Uterus (tissue), 3 donors: ENCODE measurements at regions not wholly inside any gene's neighbourhood (a gene's known extent, or its start where the extent isn't known, plus 50 kb on each side); places are given as distances from the start of the nearest gene placed in this dataset.

Source experiments
- DNase-seq, 2 donors: peaks; one replicate each; pipeline ENCODE4 v3.0.0-alpha.2; 2019 to 2020
- H3K27ac ChIP-seq, 2 donors: fragments of 200-600 bp; sonication (generic); 1 replicate in 1 of 2; 2 replicates in 1 of 2; pipeline ENCODE4 v1.5.1; 2016 to 2018
- H3K27me3 ChIP-seq, 2 donors: fragments of 200-600 bp; sonication (generic); one replicate each; pipeline ENCODE4 v1.5.1; 2018 to 2019; ENCODE audit warnings: control low read depth in 1 of 2
- H3K36me3 ChIP-seq, 2 donors: fragments of 200-600 bp; sonication (generic); one replicate each; pipeline ENCODE4 v1.5.1; 2019; ENCODE audit warnings: control low read depth in 1 of 2
- H3K4me1 ChIP-seq, 2 donors: fragments of 200-600 bp; sonication (generic); one replicate each; pipeline ENCODE4 v1.5.1; 2018 to 2019; ENCODE audit warnings: control low read depth in 1 of 2
- H3K4me3 ChIP-seq, 2 donors: fragments of 200-600 bp; sonication (generic); 1 replicate in 1 of 2; 2 replicates in 1 of 2; pipeline ENCODE4 v1.5.1; 2018 to 2019; ENCODE audit warnings: mild to moderate bottlenecking in 1 of 2
- H3K9me3 ChIP-seq, 2 donors: fragments of 200-600 bp; sonication (generic); one replicate each; pipeline ENCODE4 v1.5.1; 2019; ENCODE audit warnings: control low read depth in 1 of 2
- POLR2A ChIP-seq, 2 donors: fragments of 450-650 bp; IDR thresholded peaks; one replicate each; pipeline ENCODE4 v1.6.1; 2016; ENCODE audit warnings: antibody characterized with exemption in 2 of 2, mild to moderate bottlenecking in 1 of 2, moderate library complexity in 1 of 2
- intact Hi-C: fragments of 100-400 bp; cut with DNase I; formaldehyde crosslinking; loops from one replicate; pipeline ENCODE4 v1.15.1; 2023; ENCODE audit warnings: low total_unique reads
- TF ChIP-seq, protein P1 (sequence below), 4 experiments: fragments of 200-600 bp in 2 of 4; fragments of 450-650 bp in 2 of 4; sonication (generic) in 2 of 4; IDR thresholded peaks; one replicate each; pipeline ENCODE4 v1.5.1; 2016 to 2019; ENCODE audit warnings: antibody characterized with exemption in 4 of 4, mild to moderate bottlenecking in 2 of 4, moderate library complexity in 1 of 4
- donor health status: DM: yes; HTN: yes; CAD: no.

DNA sequence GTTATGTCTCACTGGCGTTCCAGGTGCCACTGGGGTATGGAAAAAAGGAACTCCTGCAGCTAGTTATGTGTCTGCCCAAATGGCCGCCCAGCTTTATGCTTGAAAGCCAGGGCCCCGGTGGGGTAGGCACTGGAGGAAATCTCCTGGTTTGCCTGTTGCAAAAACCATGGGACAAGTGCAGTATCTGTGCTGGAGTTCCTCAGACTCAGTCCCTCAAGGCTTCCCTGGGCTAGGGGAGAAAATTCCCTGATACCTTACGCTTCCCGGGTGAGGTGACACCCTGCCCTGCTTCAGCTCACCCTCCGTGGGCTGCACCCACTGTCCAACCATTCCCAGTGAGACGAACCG, 90.3 kb upstream of the CDK6 start:
- TF ChIP-seq, protein P1, sequence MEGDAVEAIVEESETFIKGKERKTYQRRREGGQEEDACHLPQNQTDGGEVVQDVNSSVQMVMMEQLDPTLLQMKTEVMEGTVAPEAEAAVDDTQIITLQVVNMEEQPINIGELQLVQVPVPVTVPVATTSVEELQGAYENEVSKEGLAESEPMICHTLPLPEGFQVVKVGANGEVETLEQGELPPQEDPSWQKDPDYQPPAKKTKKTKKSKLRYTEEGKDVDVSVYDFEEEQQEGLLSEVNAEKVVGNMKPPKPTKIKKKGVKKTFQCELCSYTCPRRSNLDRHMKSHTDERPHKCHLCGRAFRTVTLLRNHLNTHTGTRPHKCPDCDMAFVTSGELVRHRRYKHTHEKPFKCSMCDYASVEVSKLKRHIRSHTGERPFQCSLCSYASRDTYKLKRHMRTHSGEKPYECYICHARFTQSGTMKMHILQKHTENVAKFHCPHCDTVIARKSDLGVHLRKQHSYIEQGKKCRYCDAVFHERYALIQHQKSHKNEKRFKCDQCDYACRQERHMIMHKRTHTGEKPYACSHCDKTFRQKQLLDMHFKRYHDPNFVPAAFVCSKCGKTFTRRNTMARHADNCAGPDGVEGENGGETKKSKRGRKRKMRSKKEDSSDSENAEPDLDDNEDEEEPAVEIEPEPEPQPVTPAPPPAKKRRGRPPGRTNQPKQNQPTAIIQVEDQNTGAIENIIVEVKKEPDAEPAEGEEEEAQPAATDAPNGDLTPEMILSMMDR (IDR thresholded peaks at IDR 0.05) = no peak
- TF ChIP-seq POLR2A (IDR thresholded peaks at IDR 0.05) = no peak
- no peak for DNase-seq
- intact Hi-C loops = no loop called here
- Histone ChIP-seq H3K4me1 (no peaks in the 10 kb centered on the region), H3K36me3 (no peaks in the 10 kb centered on the region), H3K27me3 (no peaks in the 10 kb centered on the region), H3K9me3 (no peaks in the 10 kb centered on the region), H3K4me3 (no peak overlapping the region), H3K27ac (no peak overlapping the region)

DNA sequence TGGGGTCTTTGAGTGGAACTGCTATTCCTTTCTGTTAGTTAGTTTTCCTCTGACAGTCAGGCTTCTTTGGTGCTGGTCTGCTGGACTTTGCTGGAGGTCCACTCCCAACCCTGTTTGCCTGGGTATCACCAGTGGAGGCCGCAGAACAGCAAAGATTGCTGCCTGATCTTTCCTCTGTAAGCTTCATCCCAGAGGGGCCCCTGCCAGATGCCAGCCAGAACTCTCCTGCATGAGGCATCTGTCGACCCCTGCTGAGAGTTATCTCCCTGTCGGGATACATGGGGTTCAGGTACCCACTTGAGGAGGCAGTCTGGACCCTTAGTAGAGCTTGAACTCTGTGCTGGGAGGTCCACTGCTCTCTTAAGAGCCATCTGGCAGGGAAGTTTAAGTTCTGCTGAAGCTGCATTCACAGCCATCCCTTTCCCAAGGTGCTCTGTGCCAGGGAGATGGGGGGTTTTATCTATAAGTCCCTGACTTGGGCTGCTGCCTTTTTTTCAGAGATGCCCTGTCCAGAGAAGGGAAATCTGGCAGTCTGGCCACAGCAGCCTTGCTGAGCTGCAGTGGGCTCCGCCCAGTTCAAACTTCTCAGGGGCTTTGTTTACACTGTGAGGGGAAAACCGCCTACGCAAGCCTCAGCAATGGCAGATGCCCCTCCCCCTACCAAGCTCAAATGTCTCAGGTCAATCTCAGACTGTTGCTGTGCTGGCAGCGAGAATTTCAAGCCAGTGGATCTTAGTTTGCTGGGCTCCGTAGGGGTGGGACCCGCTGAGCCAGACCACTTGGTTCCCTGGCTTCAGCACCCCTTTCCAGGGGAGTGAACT, 89.7 kb upstream of the CDK6 start:
- no peak overlapping the region for H3K4me3 ChIP-seq
- H3K36me3 ChIP-seq = no peaks in the 10 kb centered on the region
- intact Hi-C loops = no loop called here
- H3K27ac ChIP-seq = no peak overlapping the region
- DNase-seq = no peak
- H3K4me1 ChIP-seq = no peaks in the 10 kb centered on the region
- no peaks in the 10 kb centered on the region for H3K9me3 ChIP-seq
- H3K27me3 ChIP-seq = no peaks in the 10 kb centered on the region
- TF ChIP-seq POLR2A (IDR thresholded peaks at IDR 0.05) = no peak
- TF ChIP-seq, protein P1 (IDR thresholded peaks at IDR 0.05) = no peak

DNA sequence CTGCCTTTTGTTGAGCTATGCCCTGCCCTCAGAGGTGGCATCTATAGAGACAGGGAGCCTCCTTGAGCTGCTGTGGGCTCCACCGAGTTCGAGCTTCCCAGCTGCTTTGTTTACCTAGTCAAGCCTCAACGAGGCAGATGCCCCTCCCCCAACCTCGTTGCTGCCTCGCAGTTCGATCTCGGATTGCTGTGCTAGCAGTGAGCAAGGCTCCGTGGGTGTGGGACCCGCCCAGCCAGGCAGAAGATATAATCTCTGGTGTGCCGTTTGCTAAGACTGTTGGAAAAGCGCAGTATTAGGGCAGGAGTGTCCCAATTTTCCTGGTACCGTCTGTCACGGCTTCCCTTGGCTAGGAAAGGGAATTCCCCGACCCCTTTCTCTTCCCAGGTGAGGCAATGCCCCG, 88.4 kb upstream of the CDK6 start:
- Histone ChIP-seq H3K27ac (no peak overlapping the region), H3K4me1 (no peaks in the 10 kb centered on the region), H3K4me3 (no peak overlapping the region), H3K27me3 (no peaks in the 10 kb centered on the region), H3K36me3 (no peaks in the 10 kb centered on the region), H3K9me3 (no peaks in the 10 kb centered on the region)
- intact Hi-C loops = no loop called here
- TF ChIP-seq POLR2A (IDR thresholded peaks at IDR 0.05) = no peak
- TF ChIP-seq, protein P1 (IDR thresholded peaks at IDR 0.05) = no peak
- no peak for DNase-seq

DNA sequence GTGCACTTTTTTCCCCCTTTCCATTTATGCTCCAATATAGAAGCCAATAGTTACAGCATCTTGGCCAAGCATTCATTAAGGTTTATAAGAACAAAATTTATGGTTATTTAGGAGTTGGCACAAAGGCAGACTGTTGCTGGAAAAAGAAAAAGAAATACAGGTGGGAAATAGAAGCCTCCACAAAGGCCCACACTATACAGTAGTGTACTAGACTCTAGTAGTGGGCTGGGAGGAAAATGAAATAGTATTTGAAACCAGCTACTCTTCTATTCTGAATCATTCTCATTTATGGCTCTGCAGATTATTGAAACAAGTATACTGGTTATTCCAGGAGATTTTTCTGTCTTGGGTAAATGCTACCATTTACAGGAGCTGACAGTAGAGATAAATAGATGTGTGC, 80.9 kb upstream of the CDK6 start:
- no peaks in the 10 kb centered on the region for H3K36me3 ChIP-seq
- DNase-seq = no peak
- no peaks in the 10 kb centered on the region for H3K27me3 ChIP-seq
- intact Hi-C loops = no loop called here
- H3K9me3 ChIP-seq = no peaks in the 10 kb centered on the region
- H3K4me1 ChIP-seq = no peaks in the 10 kb centered on the region
- TF ChIP-seq, protein P1 (IDR thresholded peaks at IDR 0.05) = no peak
- no peak overlapping the region for H3K4me3 ChIP-seq
- H3K27ac ChIP-seq = no peak overlapping the region

DNA sequence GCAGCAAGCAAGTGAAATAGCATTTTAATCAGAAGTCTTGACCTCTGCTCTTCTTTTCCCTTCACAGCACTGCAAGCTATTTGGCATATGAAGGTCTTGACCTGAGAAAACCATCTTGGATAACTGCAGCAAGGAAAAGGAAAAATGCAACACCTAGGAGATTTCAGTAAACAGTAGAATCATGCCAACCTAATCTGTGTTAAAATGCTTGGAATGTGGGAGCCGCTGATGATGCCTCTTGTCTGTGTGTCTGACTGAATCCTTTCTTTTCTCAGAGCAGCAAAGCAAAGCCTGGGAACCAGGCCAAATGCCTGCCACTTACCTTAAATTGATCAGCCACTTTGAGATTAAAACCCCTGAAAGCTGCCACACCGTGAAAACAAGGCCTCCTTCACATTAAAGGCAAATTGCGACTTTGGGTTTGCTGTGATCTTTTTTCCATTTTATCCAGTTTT, 80.4 kb upstream of the CDK6 start:
- Histone ChIP-seq H3K9me3 (no peaks in the 10 kb centered on the region), H3K27ac (no peak overlapping the region), H3K4me3 (no peak overlapping the region), H3K36me3 (no peaks in the 10 kb centered on the region), H3K27me3 (no peaks in the 10 kb centered on the region), H3K4me1 (no peaks in the 10 kb centered on the region)
- intact Hi-C loops = no loop called here
- TF ChIP-seq, protein P1 (IDR thresholded peaks at IDR 0.05) = no peak
- no peak for TF ChIP-seq POLR2A (IDR thresholded peaks at IDR 0.05)
- no peak for DNase-seq
